HG03135 (cell line): ENCODE measurements at regions not wholly inside any gene's neighbourhood (a gene's known extent, or its start where the extent isn't known, plus 50 kb on each side); places are given as distances from the start of the nearest gene placed in this dataset.
"Not testable (repeated sequence)": the region's sequence is repeated elsewhere in the genome, so short reads cannot be mapped to it uniquely, and the experiment has no call there.

ENCODE experiments used
- ATAC-seq: cut with Tn5 transposase; IDR thresholded peaks from one replicate; pipeline ENCODE4 v1.9.1; 2021; ENCODE audit warnings: mild to moderate bottlenecking, moderate library complexity; ENCODE audit not compliant: unreplicated experiment

- no peak for ATAC-seq
These were observed 53.8 kb upstream of the C2CD4B start for GRCh38 chr15:62218841-62219240.

- ATAC-seq, result no peak
These were observed 54.7 kb upstream of the C2CD4B start for GRCh38 chr15:62219799-62220198.

- ATAC-seq, result no peak
These were observed 57.9 kb upstream of the C2CD4B start for GRCh38 chr15:62223020-62223419.

- ATAC-seq, result no peak
These were observed 63.5 kb upstream of the C2CD4B start for GRCh38 chr15:62228604-62229003.

- no peak for ATAC-seq
These were observed 66.8 kb upstream of the C2CD4B start for GRCh38 chr15:62231856-62232255.

GRCh38 chr15:62240121-62241096 lies 75.3 kb upstream of the C2CD4B start:
- ATAC-seq, result no peak

- no peak for ATAC-seq
These were observed 76.2 kb upstream of the C2CD4B start for GRCh38 chr15:62241135-62241770.

GRCh38 chr15:62242999-62243398 lies 77.9 kb upstream of the C2CD4B start:
- no peak for ATAC-seq

GRCh38 chr15:62244762-62245161 lies 79.7 kb upstream of the C2CD4B start:
- no peak for ATAC-seq

GRCh38 chr15:62248277-62248984 lies 83.3 kb upstream of the C2CD4B start:
- no peak for ATAC-seq

- ATAC-seq, result no peak
These were observed 84.4 kb upstream of the C2CD4B start for GRCh38 chr15:62249501-62249900.

GRCh38 chr15:62250186-62250585 lies 85.1 kb upstream of the C2CD4B start:
- no peak for ATAC-seq

GRCh38 chr15:62250978-62251377 lies 85.9 kb upstream of the C2CD4B start:
- ATAC-seq, result no peak

GRCh38 chr15:62253294-62253693 lies 88.2 kb upstream of the C2CD4B start:
- no peak for ATAC-seq

GRCh38 chr15:62254137-62254934 lies 89.3 kb upstream of the C2CD4B start:
- ATAC-seq, result no peak

GRCh38 chr15:62256430-62256829 lies 91.3 kb upstream of the C2CD4B start:
- not testable (repeated sequence) for ATAC-seq

- ATAC-seq, result no peak
These were observed 93.0 kb upstream of the C2CD4B start for GRCh38 chr15:62257996-62258521.

GRCh38 chr15:62262305-62262941 lies 97.3 kb upstream of the C2CD4B start:
- no peak for ATAC-seq

GRCh38 chr15:62264196-62264595 lies 99.1 kb upstream of the C2CD4B start:
- ATAC-seq, result no peak

- no peak for ATAC-seq
These were observed 104.4 kb upstream of the C2CD4B start for GRCh38 chr15:62269504-62269903.
